ENCODE measurements at regions not wholly inside any gene's neighbourhood (a gene's known extent, or its start where the extent isn't known, plus 50 kb on each side); places are given as distances from the start of the nearest gene placed in this dataset.
"Not testable (repeated sequence)": the region's sequence is repeated elsewhere in the genome, so short reads cannot be mapped to it uniquely, and the experiment has no call there.

DNA sequence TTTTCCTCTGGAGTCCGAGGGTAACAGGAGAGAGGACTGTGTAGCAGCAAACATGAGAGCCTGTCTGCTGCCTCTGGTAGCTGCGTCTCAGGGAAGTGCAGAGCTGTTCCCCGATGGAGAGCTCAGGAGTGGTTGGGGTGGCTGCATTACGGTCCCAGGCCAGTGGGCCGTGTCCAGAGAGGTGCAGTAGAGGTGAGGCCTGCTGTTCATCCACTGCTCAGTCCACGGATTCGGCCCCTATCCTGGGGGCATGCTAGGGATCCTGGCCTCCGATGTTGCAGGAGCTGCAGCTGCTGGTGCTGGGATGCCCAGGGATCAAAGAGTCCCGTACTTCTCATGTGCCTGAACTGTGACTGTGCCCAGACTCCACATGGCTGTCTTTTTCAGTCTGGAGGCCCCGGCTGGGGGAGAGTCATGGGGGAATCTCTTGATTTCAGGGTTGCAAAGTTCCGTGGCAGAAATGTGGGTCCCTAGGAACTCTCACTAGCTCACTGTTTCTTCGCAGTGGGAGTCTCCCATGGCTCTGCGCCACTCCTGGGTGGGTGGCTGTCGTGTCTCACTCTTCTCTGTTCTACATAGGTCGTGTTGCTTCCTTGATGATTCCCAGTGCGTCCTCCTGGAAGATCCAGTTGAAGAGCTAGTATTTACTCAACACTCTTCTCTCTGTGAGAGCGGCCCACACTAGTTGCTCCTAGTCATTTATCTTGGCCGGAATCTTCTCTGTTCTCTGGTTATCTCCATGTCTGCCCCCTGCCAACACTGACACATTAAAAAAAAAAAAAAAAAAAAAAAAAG, 109.5 kb upstream of the CENPE start:
- no peak for DNase-seq (ENCODE audit: low spot score)

- no peak for DNase-seq (ENCODE audit: low spot score)
Measured at GRCh38 chr4:103306870-103307375, 108.8 kb upstream of the CENPE start.

DNA sequence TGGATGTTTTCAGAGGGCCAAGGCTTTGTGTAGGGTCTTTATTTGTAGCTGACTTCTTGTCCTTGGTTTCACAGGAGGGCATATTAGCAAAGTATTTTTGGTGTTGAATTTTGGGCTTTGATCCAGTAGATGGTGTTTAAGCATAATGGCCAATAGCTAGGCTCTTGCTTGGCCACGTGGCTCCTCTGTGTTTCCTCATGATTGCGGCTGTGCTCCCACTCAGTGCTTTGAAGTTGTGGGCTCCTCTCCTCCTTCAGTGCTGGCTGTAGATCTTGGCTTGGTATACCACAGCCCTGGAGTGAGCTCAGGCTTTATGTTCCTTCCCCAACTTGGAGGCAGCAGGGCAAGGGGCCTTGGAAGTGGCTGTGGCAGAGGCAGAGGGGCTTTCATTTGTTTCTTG, 107.2 kb upstream of the CENPE start:
- no peak for DNase-seq (ENCODE audit: low spot score)

DNA sequence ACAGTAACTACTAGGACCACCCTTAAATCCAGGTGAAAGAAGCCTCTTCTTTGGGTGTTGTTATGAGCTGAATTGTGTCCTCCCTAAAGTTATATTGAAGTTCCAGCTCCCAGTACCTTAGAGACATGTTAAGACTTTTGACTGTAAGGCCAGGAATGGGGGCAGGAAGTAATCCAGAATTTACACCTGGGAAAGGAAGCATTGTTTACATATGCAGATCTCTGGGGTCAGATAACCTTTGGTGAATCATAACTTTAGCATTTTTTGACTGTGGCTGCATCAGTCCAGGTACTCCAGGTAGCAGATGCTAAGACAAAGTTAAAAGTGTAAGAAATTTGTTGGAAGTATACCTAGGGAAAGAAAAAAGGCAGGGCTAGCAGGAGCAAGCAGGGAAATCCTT, 104.9 kb upstream of the CENPE start:
- DNase-seq (ENCODE audit: low spot score): no peak

DNA sequence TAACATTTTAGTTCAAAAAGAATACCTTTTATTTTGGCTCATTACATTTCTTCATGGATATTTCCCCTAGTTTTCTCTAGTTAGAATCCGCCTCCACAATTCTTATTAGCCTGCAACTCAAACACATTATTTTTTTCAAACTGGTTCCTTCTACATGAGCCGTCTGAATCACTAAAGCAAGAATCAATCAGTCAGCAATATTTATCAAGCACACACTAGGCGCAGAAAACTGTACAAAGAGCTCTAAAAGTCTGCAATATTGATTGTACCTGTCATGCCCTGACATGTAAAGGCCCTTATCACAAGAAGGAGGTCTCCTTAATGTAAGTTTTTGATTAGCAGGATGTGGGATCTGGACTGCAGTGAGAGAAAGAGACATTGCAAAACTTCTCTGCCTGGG, 94.8 kb upstream of the CENPE start:
- no peak for DNase-seq (ENCODE audit: low spot score)

DNA sequence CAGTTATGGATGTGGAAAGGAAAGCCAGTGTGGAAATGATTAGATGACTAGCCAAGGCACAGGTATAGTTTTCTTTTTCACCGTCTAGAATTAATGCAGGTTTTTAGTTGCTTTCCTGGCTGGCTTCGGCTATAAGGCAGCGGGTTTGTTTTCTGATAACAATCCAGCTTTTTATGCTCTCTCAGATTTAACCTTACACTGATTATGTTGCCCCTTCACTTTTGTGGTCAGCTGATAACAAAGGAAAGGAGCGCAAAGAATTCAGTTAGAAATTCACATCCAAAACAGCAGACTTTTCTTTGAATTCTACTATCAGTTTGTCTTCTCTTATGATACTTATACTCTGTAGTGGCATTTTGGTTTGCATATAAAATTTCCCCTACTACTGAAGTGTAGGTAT, 94.2 kb upstream of the CENPE start:
- no peak for DNase-seq (ENCODE audit: low spot score)

GRCh38 chr4:103289186-103289585, 91.0 kb upstream of the CENPE start:
- DNase-seq (ENCODE audit: low spot score): no peak

GRCh38 chr4:103272174-103272573, 74.0 kb upstream of the CENPE start:
- no peak for DNase-seq (ENCODE audit: low spot score)

- no peak for DNase-seq (ENCODE audit: low spot score)
Measured at GRCh38 chr4:103268746-103269145, 70.6 kb upstream of the CENPE start.

- no peak for DNase-seq (ENCODE audit: low spot score)
Measured at GRCh38 chr4:103264905-103265304, 66.8 kb upstream of the CENPE start.

GRCh38 chr4:103256068-103256467, 57.9 kb upstream of the CENPE start:
- not testable (repeated sequence) for DNase-seq (ENCODE audit: low spot score)

All from RKO (cell line).